HG02571 (cell line): ENCODE measurements at regions not wholly inside any gene's neighbourhood (a gene's known extent, or its start where the extent isn't known, plus 50 kb on each side); places are given as distances from the start of the nearest gene placed in this dataset.

ENCODE experiments used
- ATAC-seq: cut with Tn5 transposase; IDR thresholded peaks from one replicate; pipeline ENCODE4 v1.9.1; 2021; ENCODE audit warnings: mild to moderate bottlenecking, moderate library complexity; ENCODE audit not compliant: unreplicated experiment

DNA sequence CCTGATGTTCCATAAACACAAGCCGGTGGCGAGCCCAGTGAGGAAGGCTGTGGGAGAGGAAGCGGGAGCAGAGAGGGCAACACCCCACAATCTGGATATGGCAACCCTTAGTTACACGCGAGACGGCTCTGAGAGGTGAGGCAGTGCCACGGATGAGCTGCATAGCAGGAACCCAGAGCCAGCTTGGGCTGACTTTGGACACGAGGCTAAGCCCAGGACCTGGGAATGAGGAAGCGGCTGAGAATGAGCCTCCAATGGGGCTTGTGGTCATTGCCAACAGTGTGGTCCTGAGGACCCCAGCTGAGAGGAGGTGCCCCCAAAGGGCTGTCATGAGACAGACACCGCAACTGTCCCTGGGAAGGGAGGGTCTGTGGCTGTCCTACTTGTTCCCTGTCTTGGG, 160.0 kb upstream of the SMIM23 start:
- ATAC-seq, result no peak

- no peak for ATAC-seq
Observed at GRCh38 chr5:171627936-171628632, 157.5 kb upstream of the SMIM23 start.

GRCh38 chr5:171628633-171628974, 157.0 kb upstream of the SMIM23 start:
- no peak for ATAC-seq

DNA sequence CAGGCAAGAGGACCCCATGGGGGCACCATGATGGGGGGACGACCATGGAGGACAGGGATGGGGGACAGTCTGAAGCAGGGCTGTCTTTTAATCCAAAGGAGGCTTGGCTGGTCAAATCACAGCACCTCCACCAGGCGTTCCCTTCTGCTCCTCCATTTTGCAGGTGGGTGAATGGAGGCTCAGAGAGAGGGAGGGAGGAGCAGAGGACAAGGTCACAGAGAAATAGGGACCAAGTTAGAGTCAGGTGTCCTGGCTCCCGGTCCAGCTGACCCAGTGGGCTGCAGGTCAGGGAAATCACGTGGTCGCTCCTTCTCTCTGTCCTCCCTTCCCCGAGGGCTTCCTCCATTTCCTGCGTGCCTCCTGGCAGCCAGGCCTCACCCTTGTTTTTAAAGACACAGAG, 156.4 kb upstream of the SMIM23 start:
- no peak for ATAC-seq

GRCh38 chr5:171629628-171630349, 155.8 kb upstream of the SMIM23 start:
- ATAC-seq, result no peak

GRCh38 chr5:171630350-171631065, 155.1 kb upstream of the SMIM23 start:
- ATAC-seq, result no peak

DNA sequence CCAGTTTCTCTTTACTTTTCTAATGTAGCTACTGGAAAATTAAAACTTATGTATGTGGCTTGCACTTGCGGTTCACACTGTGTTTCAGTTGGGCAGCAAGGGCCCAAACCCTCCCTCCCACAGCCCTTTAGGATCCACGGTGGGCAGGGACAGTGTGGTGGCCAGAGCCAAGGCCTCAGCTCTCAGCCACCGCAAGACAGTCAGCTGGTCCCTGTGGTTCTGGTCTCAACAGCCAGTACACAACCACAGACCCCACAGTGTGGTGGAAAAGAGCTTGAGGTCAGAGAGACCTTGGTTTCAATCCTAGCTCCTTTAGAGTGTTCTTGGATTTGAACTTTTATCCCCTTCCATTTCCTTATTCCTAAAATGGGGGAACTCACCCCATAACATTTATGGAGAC, 153.0 kb upstream of the SMIM23 start:
- no peak for ATAC-seq

- no peak for ATAC-seq
Observed at GRCh38 chr5:171633776-171634470, 151.7 kb upstream of the SMIM23 start.

- no peak for ATAC-seq
Observed at GRCh38 chr5:171634511-171634910, 151.1 kb upstream of the SMIM23 start.

- no peak for ATAC-seq
Observed at GRCh38 chr5:171635028-171635427, 150.6 kb upstream of the SMIM23 start.

DNA sequence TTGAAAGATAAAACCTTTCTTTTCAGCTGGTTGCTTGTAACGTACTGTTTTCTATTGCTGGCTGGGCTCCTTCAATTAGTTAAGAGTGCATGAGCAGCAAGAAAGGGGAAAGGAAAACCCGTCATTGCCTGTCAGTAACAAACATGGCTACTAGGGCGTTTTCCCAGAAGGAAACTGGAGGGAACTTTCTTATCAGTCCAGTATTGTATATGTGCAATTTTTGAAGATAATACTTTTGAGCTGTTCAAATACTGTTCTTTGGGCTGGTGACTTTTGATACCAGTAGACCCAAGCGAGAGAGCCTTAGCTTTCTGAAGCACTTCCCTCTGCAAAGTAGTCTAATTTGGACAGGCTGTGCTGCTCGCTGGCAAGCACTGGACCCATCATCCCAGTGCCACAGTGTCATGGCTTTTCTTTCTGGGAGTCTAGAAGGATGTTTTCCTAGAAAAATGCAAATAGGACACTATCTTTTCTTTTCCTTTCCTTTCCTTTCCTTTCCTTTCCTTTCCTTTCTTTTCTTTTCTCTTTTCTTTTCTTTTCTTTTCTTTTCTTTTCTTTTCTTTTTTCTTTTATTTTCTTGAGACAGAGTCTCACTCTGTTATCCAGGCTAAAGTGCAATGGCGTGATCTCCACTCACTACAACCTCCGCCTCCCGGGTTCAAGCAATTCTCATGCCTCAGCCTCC, 149.9 kb upstream of the SMIM23 start:
- ATAC-seq, result no peak

DNA sequence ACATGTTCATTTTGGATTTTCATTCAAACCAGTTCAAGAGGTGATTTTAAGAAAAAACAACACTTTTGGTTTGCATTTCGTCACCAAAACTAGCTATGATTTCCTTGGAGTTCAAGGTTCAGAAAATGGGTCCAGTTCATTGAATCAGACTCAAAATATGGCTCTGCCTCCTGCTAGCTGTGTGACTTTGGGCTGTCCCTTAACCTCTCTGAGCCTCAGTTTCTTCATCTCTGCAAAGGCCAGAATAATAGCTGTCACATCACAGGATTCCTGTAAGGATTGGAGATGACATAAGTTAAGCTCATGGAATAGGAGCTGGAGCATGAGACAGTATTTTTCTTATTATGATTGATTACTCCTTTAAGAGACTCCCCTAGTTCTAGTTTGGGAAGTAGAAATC, 147.8 kb upstream of the SMIM23 start:
- no peak for ATAC-seq

DNA sequence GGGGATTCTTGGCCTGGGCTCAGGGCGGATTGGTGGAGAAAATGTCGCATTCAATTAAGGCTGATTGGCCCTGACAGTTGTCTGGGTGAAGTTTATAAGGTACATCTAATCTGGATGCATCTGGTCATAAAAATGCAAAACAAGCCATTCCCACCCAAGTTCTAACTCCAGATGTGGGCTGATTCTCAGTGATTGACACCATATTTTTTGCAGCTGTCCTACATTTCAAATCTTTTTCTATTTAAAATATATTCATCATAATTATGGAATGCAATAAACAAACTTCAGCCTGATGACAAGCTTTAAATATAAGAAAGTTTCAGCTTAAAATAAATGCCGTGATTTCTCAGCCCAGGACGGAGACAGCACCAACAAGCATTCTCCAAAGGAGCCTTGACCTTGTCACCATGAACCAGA, 146.4 kb upstream of the SMIM23 start:
- no peak for ATAC-seq

- no peak for ATAC-seq
Observed at GRCh38 chr5:171639966-171640365, 145.7 kb upstream of the SMIM23 start.

DNA sequence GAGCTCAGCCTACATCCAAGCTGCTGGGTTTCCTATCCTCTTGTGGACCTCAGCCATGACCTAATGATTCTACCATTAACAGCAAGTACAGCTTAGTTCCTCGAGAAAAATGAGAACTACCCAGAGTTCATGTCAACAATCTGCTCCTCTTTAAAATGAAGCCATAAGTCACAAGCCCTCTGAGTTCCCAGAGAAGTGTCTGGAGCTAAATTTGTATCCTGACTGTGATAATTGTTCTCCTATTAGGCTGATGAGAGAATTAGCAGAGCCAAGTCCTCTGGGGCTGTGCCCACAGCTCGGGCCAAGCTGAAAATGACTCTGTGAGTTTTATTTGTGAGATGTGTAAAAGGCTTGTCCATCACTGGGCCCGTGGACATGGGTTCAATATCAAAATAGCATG, 145.1 kb upstream of the SMIM23 start:
- ATAC-seq, result no peak

DNA sequence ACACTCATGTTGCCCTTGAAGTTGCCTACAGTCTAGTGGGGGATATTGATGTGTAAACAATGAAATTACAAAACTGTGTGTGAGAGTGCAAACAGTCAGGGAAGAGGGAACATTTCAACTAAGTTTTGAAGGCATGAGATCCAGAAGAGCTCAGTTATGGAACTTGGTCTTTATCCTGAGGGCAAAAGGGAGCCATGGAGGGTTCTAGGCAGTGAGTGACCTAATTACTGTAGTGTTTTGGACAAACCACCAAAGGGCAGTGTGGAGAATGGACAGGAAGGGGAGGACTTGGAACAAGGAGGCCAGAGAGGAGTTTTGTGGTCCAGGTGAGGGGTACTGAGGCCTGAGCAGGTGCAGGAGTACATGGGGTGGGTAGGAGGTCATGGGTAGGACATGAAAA, 143.7 kb upstream of the SMIM23 start:
- ATAC-seq, result no peak

GRCh38 chr5:171642894-171643293, 142.7 kb upstream of the SMIM23 start:
- no peak for ATAC-seq

DNA sequence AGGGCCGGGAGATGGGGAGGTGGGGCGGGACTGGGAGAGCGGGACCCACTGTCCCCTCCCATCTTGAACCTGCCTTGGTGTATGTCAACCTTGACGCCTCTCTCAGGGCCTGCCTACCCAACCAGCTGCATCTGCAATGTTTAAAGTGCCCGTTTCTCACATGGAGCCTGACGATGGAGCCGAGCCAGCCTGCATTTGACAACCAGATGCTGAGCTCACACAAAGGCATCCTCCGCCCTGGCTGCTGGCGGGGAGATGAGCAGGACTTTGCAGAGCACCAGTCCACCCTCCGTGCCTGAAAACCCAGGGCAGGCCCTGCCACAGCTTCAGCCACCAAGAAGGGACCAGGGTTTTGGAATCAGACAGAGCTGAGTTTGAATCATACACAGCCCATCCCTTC, 141.1 kb upstream of the SMIM23 start:
- ATAC-seq, result no peak

DNA sequence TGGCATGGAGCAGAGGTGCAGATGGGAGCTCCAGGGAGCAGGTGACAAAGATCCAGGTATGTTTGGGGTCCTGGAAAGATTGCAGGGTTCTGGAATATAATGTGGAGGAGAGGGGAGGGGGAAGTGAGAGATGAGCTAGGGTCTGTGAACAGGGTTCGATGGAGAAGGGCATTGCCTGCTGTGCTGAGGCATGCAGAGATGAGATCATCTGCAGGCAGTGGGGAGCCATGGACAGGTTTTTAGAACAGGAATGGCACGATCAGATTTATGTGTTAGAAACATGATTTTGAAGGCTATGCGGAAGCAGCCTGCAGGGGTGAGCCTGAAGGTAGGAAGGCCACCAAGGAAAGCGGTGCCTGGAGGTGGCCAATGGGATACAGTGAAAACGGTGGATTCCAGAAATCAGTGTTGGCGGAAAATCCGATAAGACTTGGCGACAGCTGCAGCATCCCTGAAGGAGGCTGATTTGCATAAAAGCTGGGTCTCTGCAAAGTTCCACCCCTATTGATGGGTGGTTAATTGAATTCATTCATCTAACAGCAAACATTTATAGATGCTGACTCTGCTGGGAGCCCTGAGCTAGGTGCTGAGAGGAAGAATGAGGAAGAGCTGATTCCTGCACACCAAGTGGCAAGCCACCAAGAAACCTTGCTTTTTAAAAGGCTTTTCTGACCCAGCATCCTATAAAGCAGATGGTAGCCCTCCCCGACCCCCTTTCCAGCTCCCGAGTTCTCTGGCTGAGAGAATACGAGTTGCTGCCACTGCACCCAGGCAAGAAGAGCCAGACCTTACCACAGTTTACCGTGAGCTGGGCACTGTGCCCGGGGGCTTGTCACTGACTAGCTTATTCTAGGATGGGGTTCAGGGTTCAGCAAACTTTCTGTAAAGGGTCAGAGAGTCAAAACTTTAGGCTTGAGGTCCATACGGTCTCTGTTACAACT, 139.2 kb upstream of the SMIM23 start:
- ATAC-seq, result no peak
